ENCODE measurements at regions not wholly inside any gene's neighbourhood (a gene's known extent, or its start where the extent isn't known, plus 50 kb on each side); places are given as distances from the start of the nearest gene placed in this dataset.

DNA sequence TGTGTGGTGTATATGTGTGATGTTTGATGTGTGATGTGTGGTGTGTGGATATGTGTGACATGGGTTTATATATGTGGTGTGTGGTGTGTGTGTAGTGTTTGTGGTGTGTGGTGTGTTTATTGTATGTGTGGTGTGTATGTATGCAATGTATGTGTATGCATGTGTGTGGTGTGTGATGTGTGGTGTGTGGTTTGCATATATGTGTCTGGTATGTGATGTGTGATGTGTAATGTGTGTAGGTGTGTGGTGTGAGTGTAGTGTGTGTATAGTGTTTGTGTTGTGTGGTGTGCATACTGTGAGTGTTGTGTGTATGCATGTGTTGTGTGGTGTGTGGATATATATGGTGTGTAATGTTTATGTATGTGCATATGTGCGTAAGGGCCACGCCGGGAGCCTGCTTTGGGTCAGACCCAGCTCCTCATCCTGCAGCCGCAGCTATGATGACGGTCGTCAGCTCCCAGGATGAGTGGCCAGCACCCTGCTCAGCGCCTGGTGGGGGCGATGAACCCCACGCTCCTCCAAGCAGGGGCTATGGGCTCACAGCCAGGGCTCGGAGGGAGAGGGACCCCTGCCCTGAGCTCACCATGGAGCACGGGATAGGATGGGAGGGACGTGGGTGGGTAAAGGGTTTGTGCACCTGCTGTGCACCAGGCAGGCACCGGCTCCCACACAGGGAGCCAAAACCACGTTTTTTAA is 331.3 kb downstream of the EIPR1 start:
- TF ChIP-seq, protein P1, sequence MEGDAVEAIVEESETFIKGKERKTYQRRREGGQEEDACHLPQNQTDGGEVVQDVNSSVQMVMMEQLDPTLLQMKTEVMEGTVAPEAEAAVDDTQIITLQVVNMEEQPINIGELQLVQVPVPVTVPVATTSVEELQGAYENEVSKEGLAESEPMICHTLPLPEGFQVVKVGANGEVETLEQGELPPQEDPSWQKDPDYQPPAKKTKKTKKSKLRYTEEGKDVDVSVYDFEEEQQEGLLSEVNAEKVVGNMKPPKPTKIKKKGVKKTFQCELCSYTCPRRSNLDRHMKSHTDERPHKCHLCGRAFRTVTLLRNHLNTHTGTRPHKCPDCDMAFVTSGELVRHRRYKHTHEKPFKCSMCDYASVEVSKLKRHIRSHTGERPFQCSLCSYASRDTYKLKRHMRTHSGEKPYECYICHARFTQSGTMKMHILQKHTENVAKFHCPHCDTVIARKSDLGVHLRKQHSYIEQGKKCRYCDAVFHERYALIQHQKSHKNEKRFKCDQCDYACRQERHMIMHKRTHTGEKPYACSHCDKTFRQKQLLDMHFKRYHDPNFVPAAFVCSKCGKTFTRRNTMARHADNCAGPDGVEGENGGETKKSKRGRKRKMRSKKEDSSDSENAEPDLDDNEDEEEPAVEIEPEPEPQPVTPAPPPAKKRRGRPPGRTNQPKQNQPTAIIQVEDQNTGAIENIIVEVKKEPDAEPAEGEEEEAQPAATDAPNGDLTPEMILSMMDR (IDR thresholded peaks at IDR 0.05 in 4 of 5, conservative IDR thresholded peaks at IDR 0.05 in 1 of 5): no peak
- no peak for TF ChIP-seq POLR2A (IDR thresholded peaks at IDR 0.05)

All from gastrocnemius medialis (tissue), 4 donors.